HG03025 (cell line): ENCODE measurements at regions not wholly inside any gene's neighbourhood (a gene's known extent, or its start where the extent isn't known, plus 50 kb on each side); places are given as distances from the start of the nearest gene placed in this dataset.
"Not testable (repeated sequence)": the region's sequence is repeated elsewhere in the genome, so short reads cannot be mapped to it uniquely, and the experiment has no call there.

Source experiments
- ATAC-seq: cut with Tn5 transposase; IDR thresholded peaks from one replicate; pipeline ENCODE4 v1.9.1; 2021; ENCODE audit warnings: mild to moderate bottlenecking, moderate library complexity; ENCODE audit not compliant: unreplicated experiment, low FRiP score

- no peak for ATAC-seq
Observed at GRCh38 chr4:19657856-19658255, 593.8 kb upstream of the SLIT2 start.

DNA sequence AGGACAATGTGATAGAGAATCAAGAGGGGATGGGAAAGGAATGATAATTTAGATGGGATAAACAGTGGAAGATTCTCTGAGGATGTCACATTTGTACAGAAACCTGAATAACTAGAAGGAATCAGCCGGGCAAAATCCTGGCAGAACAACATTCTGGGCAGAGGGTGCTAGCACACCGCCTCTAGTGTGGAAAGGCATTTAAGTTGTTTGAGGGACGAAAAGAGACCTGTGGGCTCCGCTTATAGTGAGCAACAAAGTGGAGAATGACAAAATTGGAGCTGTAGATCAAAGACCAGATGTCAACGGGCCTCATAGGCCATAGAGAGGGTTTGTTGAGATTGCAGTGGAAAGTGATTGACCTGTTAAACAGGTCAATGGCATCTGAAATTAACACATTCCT lies 596.0 kb upstream of the SLIT2 start:
- no peak for ATAC-seq

DNA sequence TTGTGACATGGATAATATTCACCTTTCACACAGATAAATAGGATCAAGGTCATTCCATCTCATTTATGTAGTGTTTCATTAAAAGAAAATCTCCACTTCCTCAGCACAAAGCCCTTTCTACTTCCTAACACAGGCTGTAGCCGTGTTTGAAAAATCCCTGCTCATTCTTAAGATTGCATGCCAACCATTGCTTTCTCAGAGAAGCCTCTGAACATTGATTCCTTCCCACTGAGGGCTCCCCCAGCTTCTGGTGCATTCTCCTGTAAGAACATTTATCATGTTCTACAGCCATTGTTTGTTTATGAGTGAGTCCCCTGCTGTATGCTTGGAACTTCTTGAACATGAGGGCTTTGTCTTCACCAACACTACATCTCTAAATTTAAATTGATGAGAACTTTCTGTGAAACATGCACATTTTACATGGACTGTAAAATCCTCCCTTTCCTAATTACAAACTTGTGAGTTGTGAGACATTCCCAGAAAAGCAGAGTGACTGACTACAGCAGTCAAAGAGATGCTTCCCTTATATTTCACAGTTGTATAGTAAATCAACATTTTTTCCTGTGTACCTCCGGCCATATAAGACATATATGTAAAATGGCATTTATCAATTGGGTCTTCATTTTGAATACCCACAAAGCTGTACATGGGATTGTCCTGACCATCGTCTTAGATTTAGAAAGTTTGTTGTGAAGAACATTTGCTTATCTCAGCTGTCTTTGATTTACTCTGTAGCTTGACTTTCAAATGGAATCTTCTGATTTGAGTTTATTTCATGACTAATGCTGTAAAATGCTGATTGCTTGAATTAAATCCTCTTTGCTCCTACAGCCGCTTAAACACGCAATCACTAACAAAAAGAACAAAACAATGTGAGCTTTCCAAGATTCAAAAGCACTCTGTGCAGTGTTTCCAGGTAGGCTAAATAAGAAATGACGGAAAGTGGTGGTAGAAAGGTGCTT lies 600.5 kb upstream of the SLIT2 start:
- ATAC-seq = no peak

DNA sequence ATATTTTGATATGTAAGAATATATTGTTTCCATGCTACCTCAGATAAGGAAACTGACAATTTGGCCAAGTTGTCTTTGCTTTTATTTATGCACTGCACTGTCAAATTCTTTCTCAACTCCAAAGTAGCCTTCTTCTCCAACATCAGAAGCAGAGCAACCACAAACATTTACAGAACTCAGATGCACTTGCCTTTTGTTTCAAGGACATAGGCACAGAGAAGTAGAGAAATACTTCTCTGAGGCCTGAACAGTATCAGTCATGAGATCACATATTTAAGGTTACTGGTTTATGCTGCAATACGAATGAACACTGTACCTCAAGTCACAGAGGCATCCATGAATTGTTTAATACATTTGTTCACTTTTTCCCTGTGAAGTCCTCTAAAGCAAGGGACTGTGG lies 606.1 kb upstream of the SLIT2 start:
- ATAC-seq = no peak

GRCh38 chr4:19636451-19636850 lies 615.3 kb upstream of the SLIT2 start:
- ATAC-seq = no peak

GRCh38 chr4:19631814-19632213 lies 619.9 kb upstream of the SLIT2 start:
- no peak for ATAC-seq

DNA sequence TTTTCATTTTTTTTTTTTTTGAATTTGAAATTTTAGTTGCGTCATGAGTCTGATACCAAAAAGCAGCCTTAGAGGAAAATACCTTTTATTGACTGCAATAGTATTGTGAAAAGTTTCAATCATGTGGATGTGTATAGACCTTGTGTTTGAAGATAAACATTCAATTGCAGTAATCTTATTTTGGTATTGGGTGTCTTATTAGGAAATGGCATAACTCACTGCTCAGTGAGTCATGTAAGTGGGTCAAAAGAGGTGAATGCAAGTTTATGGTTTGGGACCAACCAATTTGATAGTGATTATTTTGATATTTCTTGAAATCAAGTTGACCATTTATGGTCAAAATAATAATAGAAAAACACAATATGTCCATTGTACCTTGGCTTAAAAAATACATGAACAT lies 627.8 kb upstream of the SLIT2 start:
- ATAC-seq = no peak

GRCh38 chr4:19615086-19615689 lies 636.5 kb upstream of the SLIT2 start:
- no peak for ATAC-seq

DNA sequence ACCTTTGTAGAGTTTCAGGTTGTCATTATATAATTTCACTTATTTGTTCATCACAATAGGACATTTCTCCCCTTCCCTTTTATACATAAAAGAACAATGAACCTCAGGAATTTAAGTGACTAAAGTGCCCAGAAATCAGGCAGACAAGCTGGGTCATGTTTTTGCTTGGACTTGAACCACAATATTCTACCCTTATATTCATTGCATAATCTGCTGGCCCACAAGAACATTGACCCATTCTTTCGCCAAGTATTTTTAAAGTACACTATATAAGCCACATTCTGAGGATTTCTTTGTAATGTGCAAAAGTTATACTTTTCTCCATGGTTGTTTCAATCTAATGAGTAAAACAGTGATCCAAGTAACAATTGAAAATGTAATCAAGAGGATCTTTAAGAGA lies 637.5 kb upstream of the SLIT2 start:
- ATAC-seq = no peak

DNA sequence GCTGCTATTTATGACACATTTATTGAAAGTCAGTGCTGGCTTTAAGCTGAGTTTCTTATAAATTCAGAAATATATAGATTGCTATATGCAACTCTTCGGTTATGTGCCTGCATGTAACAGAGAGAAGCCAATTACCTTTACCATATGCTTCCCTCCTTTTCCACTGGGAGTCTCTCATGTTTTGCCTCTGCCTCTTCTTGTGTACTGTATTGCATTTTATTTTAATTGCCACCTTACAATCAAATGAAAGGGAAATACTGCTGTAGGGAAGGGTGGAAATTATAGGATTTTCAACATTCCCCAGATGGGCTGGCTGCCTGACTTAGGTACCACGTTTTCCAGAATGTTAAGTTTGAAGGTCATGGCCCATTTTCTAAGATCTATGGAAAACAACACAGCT lies 655.4 kb upstream of the SLIT2 start:
- no peak for ATAC-seq

DNA sequence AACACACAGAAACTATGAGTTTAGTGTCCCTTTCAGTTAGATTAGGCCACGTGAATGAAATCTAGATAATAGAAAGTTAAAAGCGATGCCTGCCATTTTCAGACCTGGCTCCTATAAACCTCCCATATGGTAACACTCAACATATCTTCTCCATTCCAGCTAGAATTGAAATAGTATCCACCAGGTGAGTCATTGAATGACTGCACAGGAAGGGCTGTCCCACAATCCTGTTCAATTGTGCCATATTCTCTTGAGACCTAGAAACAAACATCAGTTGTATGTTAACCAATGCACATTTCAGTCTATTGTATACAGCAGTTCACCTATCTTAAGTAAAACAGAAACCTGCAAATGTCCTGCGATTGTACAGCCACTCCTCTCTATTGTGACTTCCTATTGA lies 659.3 kb upstream of the SLIT2 start:
- ATAC-seq = no peak

DNA sequence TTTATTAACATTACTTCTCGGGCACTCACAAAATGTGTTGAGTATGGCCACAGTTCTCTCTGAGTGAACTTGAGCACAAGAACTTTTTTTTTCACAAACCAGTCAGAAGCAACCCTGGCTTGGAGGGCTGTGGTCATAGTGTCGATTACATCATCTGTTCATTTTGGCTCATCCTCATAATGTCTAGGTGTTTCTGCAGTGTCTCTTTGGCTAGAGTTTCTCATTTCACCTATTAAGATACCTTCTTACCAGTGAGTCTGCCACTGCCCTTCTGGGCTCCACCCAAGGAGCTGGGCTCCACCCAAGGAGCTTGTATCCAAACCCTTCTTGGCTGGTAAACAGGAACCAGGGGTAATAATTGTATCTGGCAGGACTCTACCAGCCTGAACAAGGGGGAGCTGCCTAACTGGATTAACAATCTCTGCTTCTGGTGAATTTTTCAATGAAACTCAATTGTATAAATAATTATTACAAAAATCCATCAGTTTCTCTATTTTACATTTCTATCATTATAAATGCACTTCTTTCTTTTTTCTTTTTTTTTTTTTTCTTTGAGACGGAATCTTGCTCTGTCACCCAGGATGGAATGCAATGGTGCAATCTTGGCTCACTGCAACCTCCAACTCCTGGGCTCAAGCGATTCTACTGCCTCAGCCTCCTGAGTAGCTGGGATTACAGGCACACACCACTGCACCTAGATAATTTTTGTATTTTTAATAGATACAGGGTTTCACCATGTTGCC lies 667.7 kb upstream of the SLIT2 start:
- no peak for ATAC-seq

DNA sequence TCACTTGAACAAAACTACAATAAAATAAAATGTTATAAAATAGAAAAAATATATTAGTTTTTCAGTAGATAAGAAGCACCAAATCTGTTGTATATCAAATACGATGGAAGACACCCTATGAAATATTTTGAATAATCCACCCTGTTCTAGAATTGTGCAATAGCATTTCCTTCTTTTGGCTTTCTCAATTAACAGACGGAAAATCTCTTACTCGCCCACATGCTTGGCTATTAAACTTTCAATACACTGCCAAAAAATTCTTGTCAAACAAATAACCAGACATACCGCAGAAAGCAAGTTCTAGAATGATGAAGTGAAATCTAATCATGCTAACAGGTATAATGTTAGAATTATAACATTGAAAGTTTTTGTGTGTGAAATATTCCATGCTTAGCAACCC lies 671.6 kb upstream of the SLIT2 start:
- no peak for ATAC-seq

DNA sequence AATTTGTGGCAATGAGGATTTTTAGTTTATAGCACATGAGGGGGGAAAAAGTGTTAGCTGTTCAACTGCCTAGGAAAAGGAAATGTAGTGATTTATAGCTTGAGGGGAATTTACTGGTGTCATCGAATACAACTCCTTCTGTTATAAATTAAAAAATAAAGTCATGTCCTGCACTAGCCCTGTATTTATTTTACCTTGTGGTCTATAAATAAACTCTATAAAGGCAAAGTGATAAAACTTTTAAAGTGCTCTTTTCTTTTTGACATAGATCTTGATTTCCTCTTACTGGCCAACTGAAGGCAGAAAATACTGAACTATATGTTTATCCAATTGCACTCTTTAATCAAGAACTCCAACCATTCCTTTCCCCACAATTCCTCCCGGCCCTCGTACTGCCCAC lies 672.1 kb upstream of the SLIT2 start:
- no peak for ATAC-seq

GRCh38 chr4:19577097-19577496 lies 674.6 kb upstream of the SLIT2 start:
- ATAC-seq = no peak

GRCh38 chr4:19575924-19576323 lies 675.8 kb upstream of the SLIT2 start:
- no peak for ATAC-seq

- ATAC-seq = no peak
Observed at GRCh38 chr4:19566041-19566440, 685.7 kb upstream of the SLIT2 start.

- ATAC-seq = no peak
Observed at GRCh38 chr4:19562456-19562855, 689.2 kb upstream of the SLIT2 start.

GRCh38 chr4:19557161-19557560 lies 694.5 kb upstream of the SLIT2 start:
- ATAC-seq = no peak

DNA sequence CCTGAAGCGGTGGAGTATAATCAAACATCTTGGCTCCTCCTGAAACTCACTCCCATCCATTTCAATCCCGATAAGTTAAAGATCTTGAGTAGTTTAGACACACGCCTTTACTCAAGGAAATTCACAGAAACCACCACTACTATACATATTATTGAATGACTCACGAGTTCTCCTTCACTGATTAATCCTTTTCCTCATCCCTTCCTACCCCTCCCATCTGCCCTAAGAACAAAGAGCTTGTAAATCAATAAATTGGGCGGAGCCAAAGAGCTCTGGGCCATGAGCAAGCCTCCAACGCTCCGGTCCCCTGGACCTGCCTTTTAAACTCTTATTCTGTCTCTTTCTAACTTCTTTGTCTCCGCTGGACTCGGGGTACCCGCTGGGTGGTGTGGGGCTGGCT lies 695.4 kb upstream of the SLIT2 start:
- not testable (repeated sequence) for ATAC-seq

DNA sequence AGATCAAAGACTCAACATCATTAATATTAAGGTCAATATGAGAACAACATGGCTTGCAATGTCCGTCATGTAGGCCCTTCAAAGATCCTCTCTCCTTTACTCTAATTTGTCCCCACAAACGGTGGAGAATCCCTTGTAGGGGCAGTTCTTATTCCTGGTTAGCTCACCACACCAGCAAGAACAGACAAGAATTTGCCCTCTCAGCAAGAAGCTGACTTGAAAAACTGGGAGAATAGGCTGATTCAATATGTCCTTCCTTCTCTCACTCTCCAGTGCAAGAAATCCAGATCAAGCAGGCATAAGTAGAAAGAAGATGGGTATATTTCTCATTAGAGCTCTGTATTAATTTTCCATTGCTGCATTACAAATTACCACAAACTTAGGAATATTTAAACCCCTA lies 704.2 kb upstream of the SLIT2 start:
- ATAC-seq = no peak
